ACC112 (cell line): ENCODE measurements at regions not wholly inside any gene's neighbourhood (a gene's known extent, or its start where the extent isn't known, plus 50 kb on each side); places are given as distances from the start of the nearest gene placed in this dataset.

Experiments used
- H2AFZ ChIP-seq: fragments of 200-600 bp; sonication (generic); one replicate; pipeline ENCODE4 v1.6.0; 2017; ENCODE audit warnings: antibody characterized with exemption, low read length; ENCODE audit not compliant: unreplicated experiment
- H3K27ac ChIP-seq: fragments of 200-600 bp; sonication (generic); 2 replicates; pipeline ENCODE4 v1.5.1; 2014; ENCODE audit warnings: low read depth, mild to moderate bottlenecking, antibody characterized with exemption, low read length, moderate library complexity
- H3K27me3 ChIP-seq: fragments of 200-600 bp; sonication (generic); 2 replicates; pipeline ENCODE4 v1.6.1; 2014; ENCODE audit warnings: mild to moderate bottlenecking, antibody characterized with exemption, low read length, moderate library complexity, mixed read lengths; ENCODE audit not compliant: insufficient read depth
- H3K36me3 ChIP-seq: fragments of 200-600 bp; sonication (generic); 2 replicates; pipeline ENCODE4 v1.6.1; 2016; ENCODE audit warnings: mild to moderate bottlenecking, antibody characterized with exemption, low read length, moderate library complexity, mixed read lengths; ENCODE audit not compliant: insufficient read depth
- H3K4me1 ChIP-seq: fragments of 200-600 bp; sonication (generic); one replicate; pipeline ENCODE4 v1.6.1; 2016; ENCODE audit warnings: low read length, mixed read lengths; ENCODE audit not compliant: insufficient read depth, unreplicated experiment, control insufficient read depth
- H3K4me3 ChIP-seq: fragments of 200-600 bp; sonication (generic); 2 replicates; pipeline ENCODE4 v1.5.1; 2014; ENCODE audit warnings: mild to moderate bottlenecking, low read depth, low read length
- H3K79me2 ChIP-seq: fragments of 200-600 bp; sonication (generic); one replicate; pipeline ENCODE4 v1.6.0; 2016; ENCODE audit warnings: low read length; ENCODE audit not compliant: control insufficient read depth, unreplicated experiment, insufficient read depth

DNA sequence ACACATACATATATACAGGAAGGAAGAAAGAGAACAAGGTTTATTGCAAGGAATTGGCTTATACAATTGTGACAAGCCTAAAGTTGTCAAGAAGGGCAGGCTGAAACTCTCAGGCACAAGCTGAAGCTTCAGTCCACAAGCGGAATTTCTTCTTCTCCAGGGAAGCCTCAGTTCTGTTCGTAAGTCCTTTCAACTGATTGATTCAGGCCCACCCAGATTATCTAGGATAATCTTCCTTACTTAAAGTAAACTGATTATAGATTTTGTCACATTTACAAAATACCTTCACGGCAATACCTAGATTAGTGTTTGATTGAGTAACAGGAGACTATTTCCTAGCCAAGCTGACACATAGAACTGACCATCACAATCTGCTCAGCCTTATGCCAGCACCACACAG, 81.5 kb upstream of the TMEM260 start:
- no peaks in the 10 kb centered on the region for H3K79me2 ChIP-seq
- no peak overlapping the region for H3K4me3 ChIP-seq
- H3K4me1 ChIP-seq: no peaks in the 10 kb centered on the region
- peaks cover 78% of the 10 kb centered on the region for H3K27me3 ChIP-seq
- no peak overlapping the region for H3K27ac ChIP-seq
- no peaks in the 10 kb centered on the region for H3K36me3 ChIP-seq
- no peak overlapping the region for H2AFZ ChIP-seq

DNA sequence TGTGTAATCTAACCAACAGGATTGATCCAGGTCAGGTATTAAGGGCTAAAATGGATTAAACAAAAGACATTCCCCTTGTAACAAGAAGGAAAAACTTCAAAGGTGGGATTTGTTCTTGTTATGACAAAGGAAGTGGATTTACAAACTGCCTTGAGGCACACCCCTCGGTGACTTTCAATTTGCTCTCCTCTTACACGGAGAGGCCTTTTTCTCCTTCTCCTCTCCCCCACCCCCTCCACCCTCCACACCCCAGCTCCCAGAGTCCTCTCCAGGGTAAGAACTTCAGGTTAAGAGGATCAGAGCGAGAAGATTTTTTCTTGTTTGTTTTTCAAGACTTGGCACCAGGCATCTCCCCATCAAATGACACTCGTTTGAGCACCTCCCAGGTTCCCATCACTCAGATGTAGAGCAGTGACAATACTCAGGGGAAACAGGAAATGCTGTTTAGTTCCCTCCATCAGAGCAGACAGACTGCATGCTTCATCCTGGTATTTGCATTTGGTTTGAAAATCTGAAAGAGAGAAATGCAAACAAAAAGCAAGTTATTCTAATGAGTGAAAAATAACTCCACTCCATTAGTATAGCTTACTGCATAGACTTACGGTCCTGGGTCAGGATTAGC, 77.6 kb upstream of the TMEM260 start:
- Histone ChIP-seq H3K4me1 (no peaks in the 10 kb centered on the region), H3K27me3 (peaks cover 78% of the 10 kb centered on the region), H3K27ac (no peak overlapping the region), H3K79me2 (no peaks in the 10 kb centered on the region), H3K4me3 (no peak overlapping the region), H3K36me3 (no peaks in the 10 kb centered on the region), H2AFZ (no peak overlapping the region)

DNA sequence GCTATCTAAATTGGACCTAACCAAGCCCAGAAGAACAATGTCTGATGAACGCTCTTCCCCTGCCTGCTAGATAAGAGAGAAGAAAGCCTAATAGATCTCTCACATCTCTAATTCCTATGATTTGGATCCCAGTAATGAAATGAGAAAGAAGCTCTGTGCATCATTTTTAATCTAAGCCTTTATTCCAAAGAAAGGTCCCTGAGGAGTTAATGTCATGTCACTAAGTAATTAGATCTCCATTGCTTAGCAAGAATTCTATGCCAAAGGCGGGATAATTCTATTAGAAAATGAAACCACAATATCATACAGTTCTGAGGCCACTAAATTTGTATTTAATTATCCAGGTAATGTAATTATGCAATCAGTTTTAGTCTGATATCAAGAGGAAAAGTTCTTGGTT, 74.2 kb upstream of the TMEM260 start:
- Histone ChIP-seq H3K4me3 (no peak overlapping the region), H3K79me2 (no peaks in the 10 kb centered on the region), H3K4me1 (no peaks in the 10 kb centered on the region), H3K27ac (no peak overlapping the region), H3K27me3 (peaks cover 88% of the 10 kb centered on the region), H3K36me3 (no peaks in the 10 kb centered on the region), H2AFZ (no peak overlapping the region)

- Histone ChIP-seq H3K79me2 (no peaks in the 10 kb centered on the region), H3K4me1 (no peaks in the 10 kb centered on the region), H3K36me3 (no peaks in the 10 kb centered on the region), H3K27me3 (peaks cover 74% of the 10 kb centered on the region), H3K4me3 (no peak overlapping the region), H2AFZ (no peak overlapping the region), H3K27ac (no peak overlapping the region)
These were observed 67.1 kb upstream of the TMEM260 start for GRCh38 chr14:56512521-56512920.

DNA sequence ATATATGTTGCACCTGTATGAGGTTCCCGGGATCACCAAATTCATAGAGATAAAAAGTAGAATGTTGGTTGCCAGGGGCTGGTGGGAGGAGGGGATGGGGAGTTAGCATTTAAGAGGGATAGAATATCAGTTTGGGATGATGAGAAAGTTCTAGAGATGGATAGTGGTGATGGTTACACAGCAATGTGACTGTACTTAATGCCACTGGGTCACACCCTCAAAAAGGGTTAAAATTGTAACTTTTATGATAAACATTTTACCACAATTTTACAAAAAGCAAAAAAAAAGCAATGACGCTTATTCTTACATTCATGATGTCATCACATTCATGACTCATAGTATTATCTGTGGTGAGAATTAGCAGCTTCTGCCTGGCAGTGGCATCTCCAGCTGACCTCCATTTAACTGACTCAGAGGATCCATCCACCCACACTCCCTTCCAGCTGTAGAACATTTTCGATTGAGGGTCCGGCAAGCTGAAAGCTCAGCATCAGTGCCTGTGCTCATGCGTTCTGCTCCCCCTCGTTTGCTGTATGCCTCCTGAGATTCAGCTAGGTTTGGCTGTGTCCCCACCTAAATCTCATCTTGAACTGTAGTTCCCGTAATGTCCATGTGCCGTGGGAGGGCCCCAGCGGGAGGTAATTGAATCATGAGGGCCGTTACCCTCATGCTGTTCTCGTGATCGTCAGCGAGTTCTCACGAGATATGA, 64.8 kb upstream of the TMEM260 start:
- H3K4me3 ChIP-seq: no peak overlapping the region
- no peak overlapping the region for H3K27ac ChIP-seq
- H2AFZ ChIP-seq: no peak overlapping the region
- no peaks in the 10 kb centered on the region for H3K36me3 ChIP-seq
- H3K79me2 ChIP-seq: no peaks in the 10 kb centered on the region
- no peaks in the 10 kb centered on the region for H3K4me1 ChIP-seq
- H3K27me3 ChIP-seq: peaks cover 75% of the 10 kb centered on the region

GRCh38 chr14:56515739-56516138, 63.9 kb upstream of the TMEM260 start:
- no peak overlapping the region for H2AFZ ChIP-seq
- no peak overlapping the region for H3K27ac ChIP-seq
- no peak overlapping the region for H3K4me3 ChIP-seq
- H3K27me3 ChIP-seq: peaks cover 73% of the 10 kb centered on the region
- no peaks in the 10 kb centered on the region for H3K4me1 ChIP-seq
- H3K79me2 ChIP-seq: no peaks in the 10 kb centered on the region
- no peaks in the 10 kb centered on the region for H3K36me3 ChIP-seq

DNA sequence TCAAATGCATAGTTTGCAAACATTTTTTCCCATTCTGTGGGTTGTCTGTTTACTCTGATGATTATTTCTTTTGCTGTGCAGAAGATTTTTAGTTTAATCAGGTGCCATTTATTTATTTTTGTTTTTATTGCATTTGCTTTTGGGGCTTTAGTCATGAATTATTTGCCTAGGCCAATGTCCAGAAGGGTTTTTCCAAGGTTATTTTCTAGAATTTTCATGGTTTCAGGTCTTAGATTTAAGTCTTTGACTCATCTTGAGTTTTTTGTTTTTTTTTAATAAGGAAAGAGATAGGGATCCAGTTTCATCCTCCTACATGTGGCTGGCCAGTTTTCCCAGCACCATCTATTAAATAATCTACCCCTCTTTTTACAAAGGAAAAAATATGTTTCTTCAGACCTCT, 57.2 kb upstream of the TMEM260 start:
- Histone ChIP-seq H3K4me3 (no peak overlapping the region), H2AFZ (no peak overlapping the region), H3K4me1 (no peaks in the 10 kb centered on the region), H3K27me3 (peaks cover 90% of the 10 kb centered on the region), H3K79me2 (no peaks in the 10 kb centered on the region), H3K27ac (no peak overlapping the region), H3K36me3 (no peaks in the 10 kb centered on the region)

- Histone ChIP-seq H3K36me3 (no peaks in the 10 kb centered on the region), H3K4me1 (no peaks in the 10 kb centered on the region), H2AFZ (no peak overlapping the region), H3K27me3 (peaks cover 85% of the 10 kb centered on the region), H3K79me2 (no peaks in the 10 kb centered on the region), H3K4me3 (no peak overlapping the region), H3K27ac (no peak overlapping the region)
These were observed 54.5 kb upstream of the TMEM260 start for GRCh38 chr14:56524971-56525677.

- Histone ChIP-seq H3K27ac (no peak overlapping the region), H3K4me3 (no peak overlapping the region), H2AFZ (no peak overlapping the region), H3K4me1 (no peaks in the 10 kb centered on the region), H3K36me3 (no peaks in the 10 kb centered on the region), H3K27me3 (peaks cover 90% of the 10 kb centered on the region), H3K79me2 (no peaks in the 10 kb centered on the region)
These were observed 50.7 kb upstream of the TMEM260 start for GRCh38 chr14:56528927-56529326.
